Natural killer cell (primary cell): ENCODE measurements at regions not wholly inside any gene's neighbourhood (a gene's known extent, or its start where the extent isn't known, plus 50 kb on each side); places are given as distances from the start of the nearest gene placed in this dataset.

Source experiments
- ATAC-seq, 3 donors: fragments of 150-1000 bp in 2 of 3; fragments of 200-7000 bp in 1 of 3; cut with Tn5 transposase; 1 replicate in 1 of 3; 2 replicates in 2 of 3; pipeline ENCODE4 v1.10.0; 2021; ENCODE audit warnings: mild to moderate bottlenecking in 2 of 3, moderate library complexity in 2 of 3
- DNase-seq, 2 donors: peaks; one replicate each; pipeline versions ENCODE4 v3.0.0 to v3.0.0-alpha.2; 2013 to 2021; ENCODE audit warnings: mixed read lengths in 1 of 2
- H3K27ac ChIP-seq: one replicate; pipeline ENCODE4 v1.5.1; 2013; ENCODE audit warnings: mild to moderate bottlenecking, low read length
- H3K27me3 ChIP-seq: one replicate; pipeline ENCODE4 v1.6.1; 2013; ENCODE audit warnings: low read length; ENCODE audit not compliant: control insufficient read depth, insufficient read depth
- H3K36me3 ChIP-seq: one replicate; pipeline ENCODE4 v1.6.1; 2013; ENCODE audit warnings: low read length; ENCODE audit not compliant: control insufficient read depth, insufficient read depth
- H3K4me1 ChIP-seq: one replicate; pipeline ENCODE4 v1.6.1; 2013; ENCODE audit warnings: low read length; ENCODE audit not compliant: control insufficient read depth, insufficient read depth
- H3K4me3 ChIP-seq: one replicate; pipeline ENCODE4 v1.5.1; 2013; ENCODE audit warnings: low read length
- H3K9me3 ChIP-seq: one replicate; pipeline ENCODE4 v1.6.1; 2013; ENCODE audit warnings: low read length; ENCODE audit not compliant: control insufficient read depth, insufficient read depth
- H3K27ac Mint-ChIP-seq, 2 donors: one replicate each; pipeline ENCODE4 v1.8.0; 2022; ENCODE audit warnings: mild to moderate bottlenecking in 2 of 2, mixed read lengths in 2 of 2, moderate library complexity in 1 of 2
- H3K27me3 Mint-ChIP-seq, 2 donors: one replicate each; pipeline ENCODE4 v1.8.0; 2022; ENCODE audit warnings: low read depth in 2 of 2, mixed read lengths in 2 of 2
- H3K36me3 Mint-ChIP-seq: one replicate; pipeline ENCODE4 v1.8.0; 2022; ENCODE audit warnings: mixed read lengths
- H3K4me1 Mint-ChIP-seq, 2 donors: one replicate each; pipeline ENCODE4 v1.8.0; 2022; ENCODE audit warnings: mixed read lengths in 2 of 2
- H3K4me3 Mint-ChIP-seq: one replicate; pipeline ENCODE4 v1.8.0; 2022; ENCODE audit warnings: mild to moderate bottlenecking, moderate library complexity, mixed read lengths
- H3K9me3 Mint-ChIP-seq, 2 donors: one replicate each; pipeline ENCODE4 v1.8.0; 2022; ENCODE audit warnings: mixed read lengths in 2 of 2
- CTCF ChIP-seq: fragments of 200-600 bp; IDR thresholded peaks from one replicate; pipeline ENCODE4 v1.8.0; 2022; ENCODE audit warnings: antibody characterized with exemption
- WGBS: methylation state at CpG from one replicate; pipeline ENCODE4 v1.1.7; 2013; ENCODE audit warnings: missing lambda C conversion rate; ENCODE audit not compliant: insufficient coverage; 5-methylcytosine and 5-hydroxymethylcytosine counted together
- intact Hi-C: fragments of 100-400 bp; cut with micrococcal nuclease; formaldehyde crosslinking; loops from one replicate; pipeline ENCODE4 v1.14.2; 2022

- WGBS = 89% methylated on average over 3 of the region's 8 CpGs
- Mint-ChIP-seq H3K4me1 (peaks cover 14 to 21% of the 10 kb centered on the region in 2 donors), H3K36me3 (no peaks in the 10 kb centered on the region), H3K27ac (no peak overlapping the region), H3K27me3 (peaks cover 0 to 38% of the 10 kb centered on the region in 2 donors), H3K4me3 (no peak overlapping the region), H3K9me3 (no peaks in the 10 kb centered on the region)
- H3K4me3 ChIP-seq = no peak overlapping the region
- TF ChIP-seq CTCF = no peak
- H3K9me3 ChIP-seq = no peaks in the 10 kb centered on the region
- ATAC-seq = no peak
- H3K27ac ChIP-seq = no peak overlapping the region
- H3K36me3 ChIP-seq = no peaks in the 10 kb centered on the region
- intact Hi-C loops = no loop called here
- DNase-seq = no peak
- H3K4me1 ChIP-seq = peaks cover 11% of the 10 kb centered on the region
- peaks cover 35% of the 10 kb centered on the region for H3K27me3 ChIP-seq
Observed at GRCh38 chr5:124655251-124655917, 91.1 kb downstream of the ZNF608 start.

DNA sequence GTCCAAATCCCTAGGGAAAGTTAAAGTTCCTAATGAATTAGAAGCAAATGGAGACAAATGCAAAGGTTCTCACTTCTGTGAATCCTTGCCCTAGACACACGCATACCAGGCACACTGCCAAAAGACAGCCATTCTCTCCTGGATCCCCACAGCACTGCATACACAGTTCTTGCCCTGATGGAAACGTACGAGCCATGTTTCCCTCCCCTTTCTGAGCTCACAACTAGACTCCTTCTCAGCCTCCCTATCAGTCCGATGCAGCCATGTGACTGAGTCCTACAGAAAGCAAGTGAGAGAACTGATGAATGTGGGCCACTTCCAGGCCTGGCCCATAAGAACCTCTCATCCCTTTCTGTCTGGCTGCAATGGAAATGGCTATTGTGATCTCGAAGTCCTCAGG is 92.0 kb downstream of the ZNF608 start:
- intact Hi-C loops = loop anchor here (5.0 kb wide), 1 partner anchor 93 kb away; the partner anchor contains the start of gene ZNF608
- Histone ChIP-seq H3K4me1 (peaks cover 13% of the 10 kb centered on the region), H3K36me3 (no peaks in the 10 kb centered on the region), H3K4me3 (no peak overlapping the region), H3K27ac (no peak overlapping the region), H3K9me3 (no peaks in the 10 kb centered on the region), H3K27me3 (peaks cover 35% of the 10 kb centered on the region)
- no peak for ATAC-seq
- 94% methylated on average over 5 of the region's 5 CpGs for WGBS
- no peaks in the 10 kb centered on the region for H3K9me3 Mint-ChIP-seq
- no peaks in the 10 kb centered on the region for H3K36me3 Mint-ChIP-seq
- H3K27me3 Mint-ChIP-seq = peaks cover 8 to 32% of the 10 kb centered on the region in 2 donors
- peaks cover 23 to 31% of the 10 kb centered on the region in 2 donors for H3K4me1 Mint-ChIP-seq
- TF ChIP-seq CTCF = no peak
- no peak overlapping the region for H3K4me3 Mint-ChIP-seq
- no peak overlapping the region for H3K27ac Mint-ChIP-seq
- DNase-seq = no peak

- Mint-ChIP-seq H3K4me1 (peaks cover 29 to 37% of the 10 kb centered on the region in 2 donors), H3K27ac (no peak overlapping the region), H3K27me3 (peaks cover 9 to 25% of the 10 kb centered on the region in 2 donors), H3K36me3 (no peaks in the 10 kb centered on the region), H3K9me3 (no peaks in the 10 kb centered on the region), H3K4me3 (no peak overlapping the region)
- H3K27me3 ChIP-seq = peaks cover 39% of the 10 kb centered on the region
- no peaks in the 10 kb centered on the region for H3K36me3 ChIP-seq
- H3K27ac ChIP-seq = no peak overlapping the region
- 99% methylated on average over 3 of the region's 3 CpGs for WGBS
- H3K4me3 ChIP-seq = no peak overlapping the region
- DNase-seq = no peak
- no peak for TF ChIP-seq CTCF
- intact Hi-C loops = loop anchor here (5.0 kb wide), 1 partner anchor 94 kb away; the partner anchor contains the start of gene ZNF608
- H3K9me3 ChIP-seq = no peaks in the 10 kb centered on the region
- H3K4me1 ChIP-seq = peaks cover 21% of the 10 kb centered on the region
- ATAC-seq = no peak
Observed at GRCh38 chr5:124653666-124654065, 92.8 kb downstream of the ZNF608 start.
